ENCODE measurements at regions not wholly inside any gene's neighbourhood (a gene's known extent, or its start where the extent isn't known, plus 50 kb on each side); places are given as distances from the start of the nearest gene placed in this dataset.

DNA sequence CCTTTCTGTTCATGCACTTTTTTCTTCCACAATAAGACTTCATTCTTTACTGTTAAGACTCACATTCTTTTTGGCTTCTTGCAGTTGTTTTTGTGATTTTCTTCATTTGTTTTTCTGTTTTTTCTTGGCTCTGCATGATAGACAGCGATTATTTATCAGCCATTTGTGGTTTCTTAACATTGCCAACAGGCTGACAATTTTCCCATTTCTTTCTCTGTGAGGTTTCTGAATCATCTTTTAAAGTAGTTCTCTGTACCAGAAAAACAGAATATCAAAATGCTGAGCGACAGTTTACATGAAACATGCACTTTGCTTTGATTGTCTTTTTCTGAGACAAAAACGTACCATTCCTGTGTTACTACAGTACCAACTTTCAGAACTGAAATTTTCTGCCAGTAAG, 334.2 kb upstream of the MAGI2 start:
- no peaks in the 10 kb centered on the region for H3K4me1 ChIP-seq
- no peaks in the 10 kb centered on the region for H3K36me3 ChIP-seq
- TF ChIP-seq, protein P1, sequence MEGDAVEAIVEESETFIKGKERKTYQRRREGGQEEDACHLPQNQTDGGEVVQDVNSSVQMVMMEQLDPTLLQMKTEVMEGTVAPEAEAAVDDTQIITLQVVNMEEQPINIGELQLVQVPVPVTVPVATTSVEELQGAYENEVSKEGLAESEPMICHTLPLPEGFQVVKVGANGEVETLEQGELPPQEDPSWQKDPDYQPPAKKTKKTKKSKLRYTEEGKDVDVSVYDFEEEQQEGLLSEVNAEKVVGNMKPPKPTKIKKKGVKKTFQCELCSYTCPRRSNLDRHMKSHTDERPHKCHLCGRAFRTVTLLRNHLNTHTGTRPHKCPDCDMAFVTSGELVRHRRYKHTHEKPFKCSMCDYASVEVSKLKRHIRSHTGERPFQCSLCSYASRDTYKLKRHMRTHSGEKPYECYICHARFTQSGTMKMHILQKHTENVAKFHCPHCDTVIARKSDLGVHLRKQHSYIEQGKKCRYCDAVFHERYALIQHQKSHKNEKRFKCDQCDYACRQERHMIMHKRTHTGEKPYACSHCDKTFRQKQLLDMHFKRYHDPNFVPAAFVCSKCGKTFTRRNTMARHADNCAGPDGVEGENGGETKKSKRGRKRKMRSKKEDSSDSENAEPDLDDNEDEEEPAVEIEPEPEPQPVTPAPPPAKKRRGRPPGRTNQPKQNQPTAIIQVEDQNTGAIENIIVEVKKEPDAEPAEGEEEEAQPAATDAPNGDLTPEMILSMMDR (IDR thresholded peaks at IDR 0.05), result no peak
- DNase-seq (ENCODE audit: low spot score), result no peak
- no peaks in the 10 kb centered on the region for H3K9me3 ChIP-seq
- no peak overlapping the region for H3K27ac ChIP-seq
- no peak overlapping the region for H3K4me3 ChIP-seq
- no peaks in the 10 kb centered on the region for H3K27me3 ChIP-seq

DNA sequence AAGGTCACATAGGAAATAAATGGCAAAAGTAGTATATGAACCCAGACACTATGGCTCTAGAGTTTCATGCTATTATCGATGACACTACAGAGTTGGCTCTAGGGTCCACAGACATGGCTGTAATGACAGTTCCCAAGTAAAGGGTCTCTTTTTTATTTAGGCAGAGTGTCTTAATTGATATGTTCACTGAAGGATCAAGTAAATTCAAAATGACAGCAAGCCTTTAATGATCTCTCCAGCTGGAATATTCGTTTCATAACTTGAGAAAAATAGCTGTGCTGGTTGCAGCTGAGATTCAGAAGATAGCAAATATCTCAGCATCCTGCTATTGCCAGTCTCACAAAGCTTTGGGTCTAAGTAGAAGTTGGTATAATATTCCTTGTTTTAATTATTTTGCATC, 333.6 kb upstream of the MAGI2 start:
- Histone ChIP-seq H3K4me3 (no peak overlapping the region), H3K36me3 (no peaks in the 10 kb centered on the region), H3K9me3 (no peaks in the 10 kb centered on the region), H3K27me3 (no peaks in the 10 kb centered on the region), H3K4me1 (no peaks in the 10 kb centered on the region), H3K27ac (no peak overlapping the region)
- no peak for DNase-seq (ENCODE audit: low spot score)
- TF ChIP-seq, protein P1 (IDR thresholded peaks at IDR 0.05), result no peak

DNA sequence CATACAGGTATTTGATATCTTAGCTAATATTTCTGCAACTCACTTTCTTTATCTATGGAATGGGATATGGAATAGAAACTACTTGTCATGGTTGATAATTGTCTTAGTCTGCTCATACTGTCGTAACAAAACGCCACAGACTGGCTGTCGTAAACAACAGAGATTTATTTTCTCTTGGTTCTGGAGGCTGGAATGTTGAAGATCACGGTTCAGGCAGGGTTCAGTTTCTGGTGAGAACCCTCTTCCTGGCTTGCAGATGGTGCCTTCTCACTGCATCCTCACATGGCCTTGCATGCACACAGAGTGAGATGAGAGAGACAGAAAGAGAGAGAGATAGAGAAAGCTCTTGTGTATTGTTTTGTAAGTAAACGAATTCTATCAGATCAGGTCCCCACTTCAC, 332.7 kb upstream of the MAGI2 start:
- no peaks in the 10 kb centered on the region for H3K27me3 ChIP-seq
- H3K36me3 ChIP-seq, result no peaks in the 10 kb centered on the region
- no peaks in the 10 kb centered on the region for H3K4me1 ChIP-seq
- H3K9me3 ChIP-seq, result no peaks in the 10 kb centered on the region
- DNase-seq (ENCODE audit: low spot score), result no peak
- no peak overlapping the region for H3K4me3 ChIP-seq
- TF ChIP-seq, protein P1 (IDR thresholded peaks at IDR 0.05), result no peak
- H3K27ac ChIP-seq, result no peak overlapping the region

DNA sequence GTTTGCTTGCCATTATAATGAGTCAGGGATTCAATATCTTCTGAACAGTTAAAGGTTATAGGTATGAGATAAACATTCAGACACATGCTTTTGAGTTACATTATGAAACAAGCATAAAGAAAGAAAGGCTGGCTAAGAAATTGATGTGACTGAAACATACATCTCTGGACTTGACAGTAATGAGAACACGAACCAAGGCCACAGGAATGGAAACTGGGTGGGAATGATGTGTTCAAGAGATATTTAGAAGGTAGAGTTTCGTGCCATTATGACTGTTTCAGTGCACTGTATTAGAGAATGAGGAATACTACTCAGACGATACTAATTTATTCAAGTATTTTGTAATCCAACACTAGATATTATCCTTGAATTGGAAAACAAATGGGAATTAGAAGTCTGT, 332.1 kb upstream of the MAGI2 start:
- TF ChIP-seq, protein P1 (IDR thresholded peaks at IDR 0.05), result no peak
- no peaks in the 10 kb centered on the region for H3K27me3 ChIP-seq
- DNase-seq (ENCODE audit: low spot score), result no peak
- H3K36me3 ChIP-seq, result no peaks in the 10 kb centered on the region
- no peak overlapping the region for H3K27ac ChIP-seq
- H3K9me3 ChIP-seq, result no peaks in the 10 kb centered on the region
- no peak overlapping the region for H3K4me3 ChIP-seq
- H3K4me1 ChIP-seq, result no peaks in the 10 kb centered on the region

DNA sequence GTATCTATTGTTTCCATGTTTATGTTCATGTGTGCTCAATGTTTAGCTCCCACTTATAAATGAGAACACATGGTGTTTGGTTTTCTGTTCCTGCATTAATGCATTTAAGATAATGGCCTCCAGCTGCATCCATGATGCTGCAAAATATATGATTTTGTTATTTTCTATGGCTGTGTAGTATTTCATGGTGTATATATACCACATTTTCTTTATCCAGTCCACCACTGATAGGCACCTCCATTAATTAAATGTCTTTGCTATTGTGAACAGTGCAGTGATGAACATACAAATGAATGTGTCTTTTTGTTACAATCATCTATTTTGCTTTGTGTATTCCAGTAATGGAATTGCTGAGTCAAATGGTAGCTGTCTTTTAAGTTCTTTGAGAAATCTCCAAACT, 329.4 kb upstream of the MAGI2 start:
- H3K27me3 ChIP-seq, result no peaks in the 10 kb centered on the region
- no peak overlapping the region for H3K27ac ChIP-seq
- H3K4me3 ChIP-seq, result no peak overlapping the region
- H3K36me3 ChIP-seq, result no peaks in the 10 kb centered on the region
- no peaks in the 10 kb centered on the region for H3K9me3 ChIP-seq
- H3K4me1 ChIP-seq, result no peaks in the 10 kb centered on the region
- DNase-seq (ENCODE audit: low spot score), result no peak
- TF ChIP-seq, protein P1 (IDR thresholded peaks at IDR 0.05), result no peak

DNA sequence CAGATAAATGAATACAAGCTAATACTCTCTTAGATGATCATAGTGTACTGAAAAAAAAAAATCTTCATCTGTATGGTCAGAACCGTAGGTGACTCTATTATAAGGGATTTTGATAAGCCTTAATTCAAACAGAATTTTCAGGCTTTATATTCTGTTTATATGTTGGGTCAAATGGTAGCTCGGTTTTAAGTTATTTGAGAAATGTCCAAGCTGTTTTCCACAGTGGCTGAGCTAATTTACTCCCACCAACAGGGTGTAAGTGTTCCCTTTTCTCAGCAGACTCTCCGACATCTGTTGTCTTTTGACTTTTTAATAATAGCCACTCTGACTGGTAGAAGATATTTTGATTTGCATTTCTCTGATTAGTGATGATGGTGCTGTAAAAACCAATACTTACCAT, 328.8 kb upstream of the MAGI2 start:
- DNase-seq (ENCODE audit: low spot score), result no peak
- H3K4me3 ChIP-seq, result no peak overlapping the region
- H3K27me3 ChIP-seq, result no peaks in the 10 kb centered on the region
- no peaks in the 10 kb centered on the region for H3K4me1 ChIP-seq
- TF ChIP-seq, protein P1 (IDR thresholded peaks at IDR 0.05), result no peak
- peak overlapping the region in 1 of 2 donors; percentile 57 for H3K27ac ChIP-seq
- H3K9me3 ChIP-seq, result no peaks in the 10 kb centered on the region
- H3K36me3 ChIP-seq, result no peaks in the 10 kb centered on the region
